K562 (cell line): ENCODE measurements at regions not wholly inside any gene's neighbourhood (a gene's known extent, or its start where the extent isn't known, plus 50 kb on each side); places are given as distances from the start of the nearest gene placed in this dataset.

Source experiments
- ATAC-seq: fragments of 200-7000 bp; cut with Tn5 transposase; 3 replicates; pipeline ENCODE4 v1.9.1; 2020; ENCODE audit warnings: moderate library complexity
- BruUV-seq: library from RNA; stranded (reverse); fragments of 400-500 nt; replicated peaks from 2 replicates; lab custom pipeline; 2021; lab: Mats Ljungman, UMichigan
- CTCF ChIA-PET: fragments of 300-600 bp; formaldehyde crosslinking; extraction: SDS; loops from one replicate; lab custom pipeline; 2021; ENCODE audit warnings: low intra/inter-chr PET ratio; lab: Yijun Ruan, JAX
- POLR2A ChIA-PET: fragments of 300-600, 350-650 bp; sonication (Branson Sonifier 250); formaldehyde crosslinking; extraction: SDS; loops from one replicate; lab custom pipeline; 2021; ENCODE audit warnings: antibody characterized with exemption, inconsistent platforms; lab: Yijun Ruan, JAX
- DNase-seq, 4 experiments: peaks; one replicate each; pipeline versions ENCODE4 v3.0.0 to v3.0.0-alpha.2; 2011 to 2018; ENCODE audit warnings: low spot score in 3 of 4, mixed read lengths in 3 of 4; ENCODE audit errors: extremely low read depth in 1 of 4
- FAIRE-seq: peaks from 2 replicates; lab custom pipeline; 2011; peaks lifted over from hg19 to GRCh38; lab: Jason Lieb, UNC
- H2AFZ ChIP-seq: 2 replicates; pipeline ENCODE4 v1.6.0; 2011; ENCODE audit warnings: low read depth, low read length, control low read depth, inconsistent platforms
- H3K27ac ChIP-seq: fragments of 200-600 bp; 3 replicates; pipeline ENCODE4 v1.8.0; 2011; ENCODE audit warnings: low read depth, mild to moderate bottlenecking, control low read depth, inconsistent platforms, low read length, moderate library complexity, mixed read lengths; ENCODE audit errors: extremely low read depth
- H3K27me3 ChIP-seq, 2 experiments: fragments of 300-600 bp in 1 of 2; 2 replicates in 1 of 2; 3 replicates in 1 of 2; pipeline versions ENCODE4 v1.6.0 to v1.8.0; 2011; ENCODE audit warnings: inconsistent platforms in 2 of 2, low read length in 2 of 2, mild to moderate bottlenecking in 1 of 2, mixed read lengths in 1 of 2, moderate library complexity in 1 of 2; ENCODE audit not compliant: control insufficient read depth in 2 of 2, insufficient read depth in 2 of 2
- H3K36me3 ChIP-seq: fragments of 300-600 bp; 3 replicates; pipeline ENCODE4 v1.8.0; 2011; ENCODE audit warnings: mild to moderate bottlenecking, low read length, inconsistent platforms; ENCODE audit not compliant: control insufficient read depth, insufficient read depth
- H3K4me1 ChIP-seq, 2 experiments: fragments of 200-600 bp in 1 of 2; replicated peaks in 1 of 2; 2 replicates in 1 of 2; 3 replicates in 1 of 2; pipeline versions ENCODE4 v1.5.1 to v1.8.0; 2011; ENCODE audit warnings: inconsistent platforms in 2 of 2, low read length in 2 of 2, mild to moderate bottlenecking in 1 of 2, mixed read lengths in 1 of 2, moderate library complexity in 1 of 2; ENCODE audit not compliant: control insufficient read depth in 2 of 2, insufficient read depth in 2 of 2
- H3K4me2 ChIP-seq: 2 replicates; pipeline ENCODE4 v1.6.1; 2011; ENCODE audit warnings: low read length, control low read depth, inconsistent platforms, mixed read lengths; ENCODE audit not compliant: insufficient read depth
- H3K4me3 ChIP-seq: fragments of 200-600 bp; sonication (generic), shearing (Covaris generic); 2 replicates; pipeline ENCODE4 v1.5.1; 2016; ENCODE audit warnings: control low read depth, inconsistent platforms
- H3K79me2 ChIP-seq: fragments of 200-600 bp; 3 replicates; pipeline ENCODE4 v1.8.0; 2011; ENCODE audit warnings: low read length, inconsistent platforms; ENCODE audit not compliant: control insufficient read depth, insufficient read depth
- H3K9ac ChIP-seq, 2 experiments: 2 replicates each; pipeline versions ENCODE4 v1.6.0 to v1.6.1; 2011; ENCODE audit warnings: low read depth in 2 of 2, low read length in 2 of 2, control low read depth in 1 of 2, inconsistent platforms in 1 of 2, mild to moderate bottlenecking in 1 of 2, mixed read lengths in 1 of 2; ENCODE audit not compliant: insufficient read depth in 1 of 2
- H3K9me1 ChIP-seq: one replicate; pipeline ENCODE4 v1.6.0; 2011; ENCODE audit warnings: inconsistent platforms, mild to moderate bottlenecking, low read length, moderate library complexity; ENCODE audit not compliant: control insufficient read depth, insufficient read depth
- H3K9me3 ChIP-seq: replicated peaks from 2 replicates; pipeline ENCODE4 v1.5.1; 2011; ENCODE audit warnings: low read depth, low read length, inconsistent platforms; ENCODE audit not compliant: control insufficient read depth, insufficient read depth
- H4K20me1 ChIP-seq: replicated peaks from 2 replicates; pipeline ENCODE4 v1.6.1; 2011; ENCODE audit warnings: low read length, inconsistent platforms, mixed read lengths; ENCODE audit not compliant: control insufficient read depth, insufficient read depth
- BACH1 ChIP-seq: fragments of 200-800 bp; sonication (Bioruptor generic); IDR thresholded peaks from 2 replicates; pipeline ENCODE4 v1.6.1; 2016; ENCODE audit warnings: missing genetic modification characterization, missing compliant biosample characterization
- ETV1 ChIP-seq: fragments of 450-650 bp; conservative IDR thresholded peaks from 2 replicates; pipeline ENCODE4 v1.6.1; 2016; ENCODE audit warnings: missing genetic modification characterization, control low read depth, low read depth, missing compliant biosample characterization
- FOXJ3 ChIP-seq: sonication (generic); formaldehyde crosslinking; IDR thresholded peaks from 2 replicates; pipeline ENCODE4 v1.4.0; 2020; ENCODE audit warnings: mild to moderate bottlenecking, missing genetic modification reagents
- GABPA ChIP-seq: fragments of 200-800 bp; sonication (Bioruptor generic); conservative IDR thresholded peaks from 2 replicates; pipeline ENCODE4 v1.6.1; 2016; ENCODE audit warnings: low read depth, missing genetic modification characterization, missing compliant biosample characterization
- HDAC2 ChIP-seq: fragments of 450-650 bp; IDR thresholded peaks from 2 replicates; pipeline ENCODE4 v1.6.1; 2016; ENCODE audit warnings: mild to moderate bottlenecking
- HDGF ChIP-seq: fragments of 450-650 bp; IDR thresholded peaks from 2 replicates; pipeline ENCODE4 v1.6.1; 2016
- HNRNPH1 ChIP-seq: fragments of 200-400 bp; formaldehyde crosslinking; optimal IDR thresholded peaks from 2 replicates; pipeline ENCODE3; 2017; ENCODE audit warnings: low read depth, mild to moderate bottlenecking, low read length, moderate library complexity
- HSF4 ChIP-seq: fragments of 250-450 bp; sonication (Bioruptor Pico); IDR thresholded peaks from 2 replicates; pipeline ENCODE4 v2.1.2; 2022; ENCODE audit warnings: mild to moderate bottlenecking, moderate library complexity, borderline replicate concordance
- RBM25 ChIP-seq: fragments of 200-400 bp; formaldehyde crosslinking; IDR thresholded peaks from 2 replicates; pipeline ENCODE4 v1.6.1; 2018; ENCODE audit warnings: low read length, low read depth, moderate library complexity; ENCODE audit not compliant: severe bottlenecking
- TOE1 ChIP-seq, 2 experiments: fragments of 450-650 bp in 1 of 2; sonication (generic) in 1 of 2; formaldehyde crosslinking in 1 of 2; IDR thresholded peaks; 2 replicates each; pipeline versions ENCODE4 v1.7.1 to v1.8.0; 2016 to 2022; ENCODE audit warnings: borderline replicate concordance in 2 of 2, mild to moderate bottlenecking in 2 of 2, antibody characterized with exemption in 1 of 2, inconsistent platforms in 1 of 2, low read depth in 1 of 2, missing genetic modification reagents in 1 of 2, moderate library complexity in 1 of 2
- VEZF1 ChIP-seq: fragments of 200-800 bp; sonication (Bioruptor generic); IDR thresholded peaks from 2 replicates; pipeline ENCODE4 v1.6.1; 2017; ENCODE audit warnings: missing genetic modification characterization, missing compliant biosample characterization
- YY1 ChIP-seq, 3 experiments: IDR thresholded peaks; 2 replicates each; pipeline ENCODE4 v1.6.1; 2011; ENCODE audit warnings: low read length in 2 of 3, mild to moderate bottlenecking in 2 of 3, moderate library complexity in 2 of 3, borderline replicate concordance in 1 of 3, control low read depth in 1 of 3, low read depth in 1 of 3; ENCODE audit not compliant: insufficient read depth in 3 of 3, insufficient replicate concordance in 2 of 3, control insufficient read depth in 1 of 3, insufficient read length in 1 of 3; ENCODE audit errors: extremely low read depth in 1 of 3
- ZBTB26 ChIP-seq: fragments of 450-650 bp; formaldehyde crosslinking; IDR thresholded peaks from 2 replicates; pipeline ENCODE4 v1.4.0; 2022; ENCODE audit warnings: missing genetic modification characterization
- ZFP36 ChIP-seq: fragments of 150-350 bp; IDR thresholded peaks from 2 replicates; pipeline ENCODE4 v1.6.1; 2018; ENCODE audit warnings: low read length, low read depth; ENCODE audit not compliant: partially characterized antibody
- WGBS: fragments of 100-300 bp; shearing (Covaris generic); methylation state at CpG from one replicate; pipeline ENCODE4 v1.1.6; 2016; ENCODE audit warnings: low coverage, mixed read lengths; ENCODE audit not compliant: insufficient coverage; ENCODE audit errors: missing lambda C conversion rate; 5-methylcytosine and 5-hydroxymethylcytosine counted together
- in situ Hi-C: fragments of 300-500 bp; cut with MboI; formaldehyde crosslinking; loops from 4 replicates; pipeline ENCODE4 v1.15.0; 2018; ENCODE audit warnings: inconsistent platforms, mixed read lengths
- intact Hi-C: fragments of 100-400 bp; cut with micrococcal nuclease; formaldehyde crosslinking; loops from 2 replicates; pipeline ENCODE4 v1.14.2; 2022

DNA sequence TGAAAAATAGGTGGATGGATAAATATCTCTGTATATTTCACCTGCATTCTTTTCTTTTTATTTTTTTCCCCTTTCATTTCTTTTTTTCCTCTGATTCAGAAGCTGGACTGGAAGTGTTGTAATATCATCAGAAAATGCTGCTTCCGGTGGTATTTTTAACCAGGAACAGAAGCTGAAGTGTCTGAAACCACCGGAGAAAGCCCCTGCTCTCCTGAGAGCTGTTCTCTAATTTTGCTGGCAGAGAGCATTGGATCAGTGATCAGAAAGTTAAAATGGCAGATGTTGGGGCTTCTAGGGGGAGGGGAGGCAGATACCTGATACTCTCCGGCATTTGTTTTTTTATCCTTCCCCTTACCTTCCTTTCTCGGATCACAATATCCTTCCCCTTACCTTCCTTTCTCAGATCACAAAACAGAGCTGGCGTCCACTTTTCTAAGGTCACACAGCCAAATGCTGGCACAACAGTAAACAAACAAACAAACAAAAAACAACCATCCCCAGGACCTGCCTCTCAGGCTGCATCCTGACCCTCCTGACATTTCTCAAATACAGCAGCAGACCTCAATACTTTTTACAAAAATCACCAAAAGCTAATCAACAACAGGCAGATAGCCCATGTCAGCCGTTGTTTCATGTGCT is 143.2 kb upstream of the ZNF217 start:
- in situ Hi-C loops (no loop called here), intact Hi-C loops (loop anchor here (5.0 to 10.0 kb wide), 4 partner anchors 95 to 160 kb away; no protein-coding TSS in a partner anchor)
- CTCF ChIA-PET: no interaction called here
- Histone ChIP-seq H3K79me2 (no peaks in the 10 kb centered on the region), H3K9ac (0 out of 4 replicates have a peak overlapping the region, but pooled peaks of 1 of the 2 experiments have one; percentile 23), H3K9me3 (no peaks in the 10 kb centered on the region), H3K27me3 (no peaks in the 10 kb centered on the region), H4K20me1 (no peaks in the 10 kb centered on the region), H3K27ac (peak overlapping the region; percentile 83; the same call in 2 of the 3 replicates), H3K4me2 (peak overlapping the region; percentile 81), H3K4me3 (no peak overlapping the region), H3K36me3 (no peaks in the 10 kb centered on the region), H3K4me1 (peaks cover 6 to 40% of the 10 kb centered on the region in 2 experiments), H2AFZ (peak overlapping the region; percentile 96), H3K9me1 (no peaks in the 10 kb centered on the region)
- BruUV-seq: no TSS peak
- POLR2A ChIA-PET: interaction anchor here (0.5 to 0.8 kb wide), 3 partner anchors 14 to 198 kb away, joined by 3 read pairs; no protein-coding TSS in a partner anchor
- no peak for DNase-seq
- WGBS: 36% methylated on average over 6 of the region's 6 CpGs
- ATAC-seq: no peak
- FAIRE-seq: no peak
- TF ChIP-seq YY1 (IDR thresholded peaks at IDR 0.05; ENCODE audit: borderline replicate concordance in 1 of 3, control insufficient read depth in 1 of 3, extremely low read depth in 1 of 3, insufficient read depth in 3 of 3, insufficient read length in 1 of 3, insufficient replicate concordance in 2 of 3, low read depth in 1 of 3, low read length in 2 of 3): peak in 2 of 3 experiments; percentile 28 to 41
- TF ChIP-seq BACH1: peak; percentile 70; the same call in 1 of the 2 replicates
- TF ChIP-seq HNRNPH1: no peak
- 0 out of 2 replicates have a peak, but pooled peaks have one; percentile 3 for TF ChIP-seq GABPA (tag)
- TF ChIP-seq HDGF: peak; percentile 89; the same call in 1 of the 2 replicates
- TF ChIP-seq ETV1 (tag): 0 out of 2 replicates have a peak, but pooled peaks have one; percentile 13
- TF ChIP-seq FOXJ3: no peak
- peak; percentile 88; the same call in 1 of the 2 replicates for TF ChIP-seq HDAC2
- TF ChIP-seq VEZF1 (CRISPR knock-in tag): 0 out of 2 replicates have a peak, but pooled peaks have one; percentile 14
- 0 out of 2 replicates have a peak, but pooled peaks have one; percentile 30 for TF ChIP-seq TOE1 (IDR thresholded peaks at IDR 0.05; ENCODE audit: borderline replicate concordance)
- no peak for TF ChIP-seq TOE1 (CRISPR knock-in tag; IDR thresholded peaks at IDR 0.05; ENCODE audit: borderline replicate concordance, low read depth)
- no peak for TF ChIP-seq HSF4 (CRISPR knock-in tag)
- peak; percentile 78 for TF ChIP-seq ZFP36
- 0 out of 2 replicates have a peak, but pooled peaks have one; percentile 31 for TF ChIP-seq ZBTB26
- TF ChIP-seq RBM25: peak; percentile 93
